ENCODE measurements at regions not wholly inside any gene's neighbourhood (a gene's known extent, or its start where the extent isn't known, plus 50 kb on each side); places are given as distances from the start of the nearest gene placed in this dataset.

DNA sequence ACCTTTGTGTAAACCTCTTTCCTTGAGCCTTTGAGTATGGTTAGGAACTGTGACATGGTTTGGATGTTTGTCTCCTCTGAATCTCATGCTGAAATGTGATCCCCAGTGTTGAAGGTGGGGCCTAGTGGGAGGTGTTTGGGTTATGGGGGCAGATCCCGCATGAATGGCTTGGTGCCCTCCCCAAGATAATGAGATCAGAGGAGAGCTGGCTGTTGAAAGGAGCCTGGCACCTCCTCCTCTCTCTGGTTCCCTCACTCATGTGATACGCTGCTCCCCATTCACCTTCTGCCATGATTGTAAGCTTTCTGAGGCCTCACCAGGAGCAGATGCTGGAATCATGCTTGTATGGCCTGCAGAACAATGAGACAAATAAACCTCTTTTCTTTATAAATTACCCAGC is 1110.2 kb downstream of the CDH11 start:
- Histone ChIP-seq H3K9me3 (no peaks in the 10 kb centered on the region), H3K4me3 (no peak overlapping the region), H3K27ac (no peak overlapping the region), H3K4me1 (no peaks in the 10 kb centered on the region), H3K27me3 (no peaks in the 10 kb centered on the region), H3K36me3 (no peaks in the 10 kb centered on the region)
- intact Hi-C loops (cut with DNase I) = no loop called here
- DNase-seq (ENCODE audit: extremely low spot score in 2 of 2) = no peak
- TF ChIP-seq POLR2AphosphoS5 (IDR thresholded peaks at IDR 0.05; ENCODE audit: insufficient read depth in 1 of 2, low read depth in 1 of 2) (no peak), POLR2A (IDR thresholded peaks at IDR 0.05) (no peak)
- TF ChIP-seq, protein P1, sequence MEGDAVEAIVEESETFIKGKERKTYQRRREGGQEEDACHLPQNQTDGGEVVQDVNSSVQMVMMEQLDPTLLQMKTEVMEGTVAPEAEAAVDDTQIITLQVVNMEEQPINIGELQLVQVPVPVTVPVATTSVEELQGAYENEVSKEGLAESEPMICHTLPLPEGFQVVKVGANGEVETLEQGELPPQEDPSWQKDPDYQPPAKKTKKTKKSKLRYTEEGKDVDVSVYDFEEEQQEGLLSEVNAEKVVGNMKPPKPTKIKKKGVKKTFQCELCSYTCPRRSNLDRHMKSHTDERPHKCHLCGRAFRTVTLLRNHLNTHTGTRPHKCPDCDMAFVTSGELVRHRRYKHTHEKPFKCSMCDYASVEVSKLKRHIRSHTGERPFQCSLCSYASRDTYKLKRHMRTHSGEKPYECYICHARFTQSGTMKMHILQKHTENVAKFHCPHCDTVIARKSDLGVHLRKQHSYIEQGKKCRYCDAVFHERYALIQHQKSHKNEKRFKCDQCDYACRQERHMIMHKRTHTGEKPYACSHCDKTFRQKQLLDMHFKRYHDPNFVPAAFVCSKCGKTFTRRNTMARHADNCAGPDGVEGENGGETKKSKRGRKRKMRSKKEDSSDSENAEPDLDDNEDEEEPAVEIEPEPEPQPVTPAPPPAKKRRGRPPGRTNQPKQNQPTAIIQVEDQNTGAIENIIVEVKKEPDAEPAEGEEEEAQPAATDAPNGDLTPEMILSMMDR (IDR thresholded peaks at IDR 0.05) = no peak

DNA sequence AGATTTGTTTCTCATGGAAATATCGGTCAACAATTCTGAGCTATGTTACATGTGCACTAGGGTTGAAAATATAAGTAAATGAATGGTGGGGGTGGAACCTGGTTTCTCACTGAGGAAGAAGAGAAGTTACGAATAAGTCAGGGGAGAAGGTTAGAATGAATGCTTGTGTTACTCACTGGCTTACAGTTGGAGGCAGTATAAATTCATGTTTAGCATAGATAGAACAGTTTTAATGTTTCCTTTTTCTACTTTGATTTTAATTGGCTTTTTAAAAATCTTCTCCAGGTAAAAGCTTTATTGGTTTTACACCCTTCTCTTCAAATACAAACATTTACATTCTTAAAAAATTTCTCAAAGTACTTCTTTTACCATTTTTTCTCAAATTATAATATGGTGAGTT is 1113.7 kb downstream of the CDH11 start:
- Histone ChIP-seq H3K27ac (no peak overlapping the region), H3K27me3 (no peaks in the 10 kb centered on the region), H3K9me3 (no peaks in the 10 kb centered on the region), H3K4me1 (no peaks in the 10 kb centered on the region), H3K4me3 (no peak overlapping the region), H3K36me3 (no peaks in the 10 kb centered on the region)
- no peak for TF ChIP-seq POLR2AphosphoS5 (IDR thresholded peaks at IDR 0.05; ENCODE audit: insufficient read depth in 1 of 2, low read depth in 1 of 2)
- TF ChIP-seq, protein P1 (IDR thresholded peaks at IDR 0.05) = no peak
- no peak for TF ChIP-seq POLR2A (IDR thresholded peaks at IDR 0.05)
- intact Hi-C loops (cut with DNase I) = no loop called here
- no peak for DNase-seq (ENCODE audit: extremely low spot score in 2 of 2)

DNA sequence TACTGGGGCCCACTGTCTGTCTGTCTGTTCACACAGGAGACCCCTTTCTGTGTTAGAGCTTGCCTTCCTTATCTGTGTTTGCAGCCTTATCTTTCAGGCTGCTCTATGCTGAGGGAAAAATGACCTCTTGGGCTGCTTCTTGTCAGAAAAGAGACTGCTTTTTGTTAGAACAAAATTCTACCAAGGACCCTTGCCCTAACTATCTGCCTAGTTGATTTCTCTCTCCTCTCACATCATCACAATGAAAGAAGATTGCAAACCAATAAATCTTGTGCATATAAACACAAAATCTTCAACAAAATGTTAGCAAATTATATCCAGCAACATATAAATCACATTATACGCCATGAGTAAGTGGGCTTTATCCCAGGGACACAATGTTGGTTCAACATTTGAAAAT is 1117.7 kb downstream of the CDH11 start:
- TF ChIP-seq, protein P1 (IDR thresholded peaks at IDR 0.05) = no peak
- TF ChIP-seq POLR2A (IDR thresholded peaks at IDR 0.05) (no peak), POLR2AphosphoS5 (IDR thresholded peaks at IDR 0.05; ENCODE audit: insufficient read depth in 1 of 2, low read depth in 1 of 2) (no peak)

DNA sequence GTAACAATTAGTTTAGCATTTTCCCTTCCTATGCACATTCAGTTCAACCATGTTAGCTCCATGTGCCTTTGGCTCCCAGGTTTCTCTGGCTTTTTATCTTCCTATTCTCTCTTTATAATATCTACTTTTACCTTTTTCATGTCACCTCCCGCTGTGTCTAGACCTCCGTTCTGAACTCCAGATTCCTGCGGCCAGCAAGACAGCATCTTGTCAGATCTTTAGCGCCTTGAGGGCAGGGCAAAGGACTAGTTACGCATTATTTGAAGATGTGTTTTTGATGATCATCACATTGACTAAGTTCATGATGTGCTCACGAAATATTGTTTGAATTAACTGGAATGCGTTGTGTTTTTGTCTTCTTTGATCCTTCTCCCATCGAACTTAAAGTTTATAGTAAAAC is 1126.8 kb downstream of the CDH11 start:
- Histone ChIP-seq H3K27me3 (no peaks in the 10 kb centered on the region), H3K36me3 (no peaks in the 10 kb centered on the region), H3K4me1 (no peaks in the 10 kb centered on the region), H3K4me3 (no peak overlapping the region), H3K27ac (no peak overlapping the region), H3K9me3 (no peaks in the 10 kb centered on the region)
- intact Hi-C loops (cut with DNase I) = no loop called here
- TF ChIP-seq POLR2AphosphoS5 (IDR thresholded peaks at IDR 0.05; ENCODE audit: insufficient read depth in 1 of 2, low read depth in 1 of 2) = no peak
- TF ChIP-seq, protein P1 (IDR thresholded peaks at IDR 0.05) = no peak
- TF ChIP-seq POLR2A (IDR thresholded peaks at IDR 0.05) = no peak
- DNase-seq (ENCODE audit: extremely low spot score in 2 of 2) = no peak

More for the DNA sequence above, 1117.7 kb downstream of the CDH11 start:
- no peak overlapping the region for H3K27ac ChIP-seq
- H3K4me3 ChIP-seq = no peak overlapping the region
- H3K36me3 ChIP-seq = no peaks in the 10 kb centered on the region
- no peak for DNase-seq (ENCODE audit: extremely low spot score in 2 of 2)
- no peaks in the 10 kb centered on the region for H3K9me3 ChIP-seq
- no peaks in the 10 kb centered on the region for H3K4me1 ChIP-seq
- intact Hi-C loops (cut with DNase I) = no loop called here
- no peaks in the 10 kb centered on the region for H3K27me3 ChIP-seq

DNA sequence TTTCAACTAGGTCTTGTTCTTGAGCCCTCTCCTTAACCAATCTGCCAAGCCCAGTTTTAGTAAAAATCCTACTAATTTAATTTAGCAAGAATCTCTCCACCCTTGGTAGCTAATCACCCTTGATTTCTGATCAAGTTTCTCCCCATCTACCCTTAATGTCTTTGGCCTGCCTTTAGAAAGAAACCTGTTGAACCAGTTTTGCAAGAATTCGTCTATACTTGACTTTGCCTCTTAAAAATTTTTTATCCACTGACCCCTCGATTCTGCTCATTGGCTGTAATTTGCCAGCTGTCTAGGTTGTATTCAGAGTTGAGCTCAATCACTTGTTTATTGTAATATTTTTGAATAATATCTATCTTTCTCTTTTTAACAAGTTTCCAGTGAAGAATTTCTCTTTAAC is 1138.5 kb downstream of the CDH11 start:
- no peak for DNase-seq (ENCODE audit: extremely low spot score in 2 of 2)
- Histone ChIP-seq H3K36me3 (no peaks in the 10 kb centered on the region), H3K27me3 (no peaks in the 10 kb centered on the region), H3K4me3 (no peak overlapping the region), H3K4me1 (no peaks in the 10 kb centered on the region), H3K9me3 (no peaks in the 10 kb centered on the region), H3K27ac (no peak overlapping the region)
- TF ChIP-seq, protein P1 (IDR thresholded peaks at IDR 0.05) = no peak
- no peak for TF ChIP-seq POLR2AphosphoS5 (IDR thresholded peaks at IDR 0.05; ENCODE audit: insufficient read depth in 1 of 2, low read depth in 1 of 2)
- TF ChIP-seq POLR2A (IDR thresholded peaks at IDR 0.05) = no peak
- intact Hi-C loops (cut with DNase I) = no loop called here

Data from vagina (tissue), 2 donors.